GM12878 (cell line): ENCODE measurements at regions not wholly inside any gene's neighbourhood (a gene's known extent, or its start where the extent isn't known, plus 50 kb on each side); places are given as distances from the start of the nearest gene placed in this dataset.

Source experiments
- CUX1 ChIP-seq: IDR thresholded peaks from 2 replicates; pipeline ENCODE4 v1.6.1; 2012; ENCODE audit warnings: improper control_type of control experiment, low read depth, low read length; ENCODE audit not compliant: insufficient replicate concordance
- MTA3 ChIP-seq: IDR thresholded peaks from 2 replicates; pipeline ENCODE4 v1.6.1; 2012; ENCODE audit warnings: low read length, inconsistent platforms, borderline replicate concordance
- RBBP5 ChIP-seq: fragments of 200-600 bp; sonication (generic); conservative IDR thresholded peaks from 2 replicates; pipeline ENCODE4 v1.6.1; 2016
- RUNX3 ChIP-seq: IDR thresholded peaks from 2 replicates; pipeline ENCODE4 v1.6.1; 2012; ENCODE audit warnings: low read length, inconsistent platforms
- STAT1 ChIP-seq: fragments of 450-650 bp; conservative IDR thresholded peaks from 2 replicates; pipeline ENCODE4 v1.6.1; 2014; ENCODE audit warnings: antibody characterized with exemption, mild to moderate bottlenecking
- YBX1 ChIP-seq: fragments of 450-650 bp; IDR thresholded peaks from 2 replicates; pipeline ENCODE4 v1.6.1; 2016; ENCODE audit warnings: antibody characterized with exemption
- ZNF592 ChIP-seq: fragments of 450-650 bp; IDR thresholded peaks from 2 replicates; pipeline ENCODE4 v1.6.1; 2017; ENCODE audit warnings: mild to moderate bottlenecking, moderate library complexity
- TF ChIP-seq, protein P1 (sequence below): fragments of 450-650 bp; conservative IDR thresholded peaks from 2 replicates; pipeline ENCODE4 v1.6.1; 2017; ENCODE audit warnings: mild to moderate bottlenecking, moderate library complexity

- TF ChIP-seq ZNF592 (no peak), RUNX3 (no peak), CUX1 (no peak), MTA3 (no peak), STAT1 (no peak), RBBP5 (no peak), YBX1 (no peak)
- TF ChIP-seq, protein P1, sequence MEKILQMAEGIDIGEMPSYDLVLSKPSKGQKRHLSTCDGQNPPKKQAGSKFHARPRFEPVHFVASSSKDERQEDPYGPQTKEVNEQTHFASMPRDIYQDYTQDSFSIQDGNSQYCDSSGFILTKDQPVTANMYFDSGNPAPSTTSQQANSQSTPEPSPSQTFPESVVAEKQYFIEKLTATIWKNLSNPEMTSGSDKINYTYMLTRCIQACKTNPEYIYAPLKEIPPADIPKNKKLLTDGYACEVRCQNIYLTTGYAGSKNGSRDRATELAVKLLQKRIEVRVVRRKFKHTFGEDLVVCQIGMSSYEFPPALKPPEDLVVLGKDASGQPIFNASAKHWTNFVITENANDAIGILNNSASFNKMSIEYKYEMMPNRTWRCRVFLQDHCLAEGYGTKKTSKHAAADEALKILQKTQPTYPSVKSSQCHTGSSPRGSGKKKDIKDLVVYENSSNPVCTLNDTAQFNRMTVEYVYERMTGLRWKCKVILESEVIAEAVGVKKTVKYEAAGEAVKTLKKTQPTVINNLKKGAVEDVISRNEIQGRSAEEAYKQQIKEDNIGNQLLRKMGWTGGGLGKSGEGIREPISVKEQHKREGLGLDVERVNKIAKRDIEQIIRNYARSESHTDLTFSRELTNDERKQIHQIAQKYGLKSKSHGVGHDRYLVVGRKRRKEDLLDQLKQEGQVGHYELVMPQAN: no peak
Measured at GRCh38 chr17:74015316-74015715, 188.2 kb upstream of the RPL38 start (continued).
